ENCODE measurements at regions not wholly inside any gene's neighbourhood (a gene's known extent, or its start where the extent isn't known, plus 50 kb on each side); places are given as distances from the start of the nearest gene placed in this dataset.
"Not testable (repeated sequence)": the region's sequence is repeated elsewhere in the genome, so short reads cannot be mapped to it uniquely, and the experiment has no call there.

DNA sequence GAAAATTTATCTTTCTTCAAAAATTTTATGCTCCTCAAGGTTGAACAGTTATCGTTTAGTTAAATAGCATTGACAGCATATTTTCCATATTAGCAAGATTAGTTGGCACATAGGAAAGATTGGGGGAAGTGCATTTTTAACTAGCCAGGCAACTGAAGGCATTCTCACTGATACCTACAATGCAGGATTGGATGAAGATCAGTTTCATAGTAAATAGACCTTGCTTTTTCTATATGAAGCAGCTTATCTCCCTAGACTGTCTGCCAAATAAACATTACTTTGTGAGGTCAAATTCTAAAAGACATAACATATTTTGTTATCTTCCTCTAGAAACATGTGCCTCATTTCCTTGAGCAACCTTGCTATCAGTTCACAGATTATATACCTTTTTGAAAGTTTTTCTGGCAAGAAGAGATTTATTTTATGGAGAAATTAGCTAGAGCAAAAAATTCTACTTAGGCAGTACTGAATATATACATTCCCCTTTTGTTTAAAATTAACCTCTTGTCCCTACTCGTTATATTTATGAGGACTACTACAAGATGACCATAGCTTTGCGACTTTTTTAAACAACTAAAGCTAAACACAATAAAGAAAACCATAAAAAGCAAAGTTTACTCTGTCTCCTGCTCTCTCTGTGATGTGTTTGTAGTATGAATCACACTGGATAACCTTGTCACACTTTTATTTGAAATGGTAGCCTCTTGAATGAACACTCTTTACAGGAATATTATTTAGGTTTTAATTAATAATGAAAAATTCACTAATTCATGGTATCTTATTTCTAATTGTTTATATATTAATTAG is 654.9 kb upstream of the TBL1XR1 start:
- no peak for DNase-seq (ENCODE audit: low spot score)

DNA sequence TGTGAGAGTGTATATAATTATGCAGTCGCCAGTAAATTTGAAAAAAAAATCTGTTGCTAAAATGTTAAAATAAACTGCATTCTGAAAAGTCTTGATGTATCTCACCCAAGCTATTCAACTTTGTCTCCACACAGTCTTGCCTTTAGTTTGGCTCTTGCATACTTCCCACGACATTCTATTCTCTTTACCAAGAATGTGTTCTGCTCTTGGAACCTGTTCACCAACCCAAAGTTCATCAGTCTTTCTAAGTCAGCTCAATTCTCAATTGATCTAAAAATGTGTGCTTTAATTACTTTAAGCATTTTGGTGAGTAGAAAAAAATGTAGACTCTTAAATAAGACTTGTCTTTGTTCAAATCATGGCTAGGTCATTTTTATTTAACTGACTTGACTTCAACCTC is 657.7 kb upstream of the TBL1XR1 start:
- no peak for DNase-seq (ENCODE audit: low spot score)

DNA sequence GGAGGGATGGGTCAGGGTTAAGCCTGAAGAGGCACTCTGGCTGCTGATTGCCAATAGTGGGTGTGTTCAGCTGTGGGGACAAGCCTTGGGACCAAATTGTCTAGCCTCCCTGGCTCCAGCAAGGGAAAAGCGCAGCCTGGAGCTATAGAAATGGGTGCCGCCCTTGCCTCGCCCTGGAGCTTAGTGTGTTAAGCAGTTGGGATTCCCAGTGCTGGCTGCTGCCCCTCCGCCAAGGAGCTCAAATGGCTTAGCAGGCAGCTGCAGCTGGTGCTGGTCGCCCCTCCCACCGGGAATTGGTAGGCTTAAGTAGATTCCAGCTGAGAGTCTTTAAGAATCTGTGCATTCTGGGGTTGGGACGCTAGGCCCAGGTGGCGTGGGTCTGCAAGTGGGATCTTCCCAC is 662.9 kb upstream of the TBL1XR1 start:
- DNase-seq (ENCODE audit: low spot score) = no peak

DNA sequence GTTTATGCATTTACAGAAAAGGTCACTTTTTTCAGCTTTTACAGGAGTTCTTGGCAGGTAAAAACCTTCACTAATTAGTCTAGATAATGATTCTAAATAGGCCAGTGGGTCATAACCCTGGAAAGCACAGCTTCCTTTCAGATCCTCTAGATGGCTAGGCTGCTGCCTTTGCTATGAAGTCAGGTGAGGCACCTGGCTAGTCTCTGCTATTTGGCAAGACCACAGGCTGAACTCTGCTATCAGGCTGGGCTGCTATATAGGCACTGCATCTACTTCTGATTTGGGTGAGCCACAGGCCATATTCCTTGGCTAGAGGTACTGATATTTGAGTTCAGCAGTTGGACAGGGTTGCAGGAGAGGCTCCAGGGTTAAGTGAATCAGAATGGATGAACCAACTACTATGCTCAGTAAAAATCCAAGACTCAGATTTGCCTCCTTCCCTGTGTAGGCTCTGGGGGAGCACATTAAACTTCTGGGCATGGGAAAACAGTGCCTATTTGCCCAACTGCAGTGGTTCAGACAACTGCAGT is 665.7 kb upstream of the TBL1XR1 start:
- DNase-seq (ENCODE audit: low spot score) = no peak

DNA sequence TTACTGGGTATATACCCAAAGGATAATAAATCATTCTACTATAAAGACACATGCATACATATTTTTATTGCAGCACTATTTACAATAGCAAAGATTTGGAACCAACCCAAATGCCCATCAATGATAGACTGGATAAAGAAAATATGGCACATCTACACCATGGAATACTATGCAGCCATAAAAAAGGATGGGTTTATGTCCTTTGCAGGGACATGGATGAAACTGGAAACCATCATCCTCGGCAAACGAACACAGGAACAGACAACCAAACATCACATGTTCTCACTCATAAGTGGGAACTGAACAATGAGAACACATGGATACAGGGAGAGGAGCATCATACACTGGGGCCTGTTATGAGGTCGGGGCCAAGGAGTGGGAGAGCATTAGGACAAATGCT is 665.0 kb upstream of the KCNMB2 start:
- not testable (repeated sequence) for DNase-seq (ENCODE audit: low spot score)

DNA sequence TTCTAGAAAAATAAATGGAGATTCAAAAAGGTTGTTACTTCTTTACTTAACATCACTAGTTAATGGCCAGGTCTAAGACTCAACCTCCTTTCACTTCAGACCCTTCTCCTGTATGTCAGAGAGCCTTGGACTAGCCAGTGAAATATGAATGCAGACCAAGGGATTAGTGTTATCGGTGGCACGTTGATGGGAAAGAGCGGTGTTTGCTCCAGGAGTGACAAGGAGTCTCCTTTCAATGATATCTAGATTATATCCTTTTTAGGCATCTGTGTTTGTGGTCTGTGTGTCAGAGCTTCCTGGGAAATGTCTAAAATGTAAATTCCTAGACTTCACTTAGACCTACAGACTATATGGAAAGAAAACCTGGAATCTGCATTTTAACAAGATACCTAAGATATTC is 658.0 kb upstream of the KCNMB2 start:
- DNase-seq (ENCODE audit: low spot score) = no peak

DNA sequence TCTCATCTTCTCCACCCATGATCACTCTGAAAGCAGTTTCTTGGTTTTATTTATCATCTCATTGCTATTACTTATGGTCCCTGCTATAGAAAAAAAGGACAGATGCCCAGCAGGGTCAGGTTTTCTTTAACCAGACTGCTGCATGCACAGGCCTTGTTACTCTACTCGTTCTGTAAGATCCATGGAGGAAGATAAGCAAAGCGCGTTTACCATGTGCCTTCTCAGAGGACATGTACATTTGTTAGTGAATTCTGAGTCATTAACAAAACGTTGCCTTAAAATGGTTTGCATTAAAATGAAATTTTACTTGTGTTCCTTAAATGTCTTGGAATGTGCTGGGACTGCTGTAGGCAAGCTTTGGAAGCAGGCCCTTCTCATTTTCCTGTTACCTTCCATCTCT is 657.3 kb upstream of the KCNMB2 start:
- no peak for DNase-seq (ENCODE audit: low spot score)

DNA sequence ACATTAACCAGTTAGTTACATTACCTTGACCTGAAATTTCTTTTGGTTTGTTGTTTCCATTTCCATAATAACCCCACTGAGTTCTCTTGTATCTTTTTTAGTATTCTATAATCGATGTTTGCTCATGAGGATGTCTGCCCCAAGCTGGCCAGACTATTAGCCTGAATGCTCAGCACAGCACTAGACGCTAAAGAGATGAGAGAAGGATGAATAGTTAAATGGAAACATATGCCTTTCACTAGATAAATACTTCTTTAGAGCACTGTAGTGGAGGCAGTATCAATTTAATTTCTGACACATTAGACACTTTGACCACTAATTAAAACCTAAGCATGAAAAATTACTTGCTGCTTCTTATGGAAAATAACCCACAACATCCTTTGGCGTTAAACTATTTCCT is 654.9 kb upstream of the KCNMB2 start:
- DNase-seq (ENCODE audit: low spot score) = no peak

DNA sequence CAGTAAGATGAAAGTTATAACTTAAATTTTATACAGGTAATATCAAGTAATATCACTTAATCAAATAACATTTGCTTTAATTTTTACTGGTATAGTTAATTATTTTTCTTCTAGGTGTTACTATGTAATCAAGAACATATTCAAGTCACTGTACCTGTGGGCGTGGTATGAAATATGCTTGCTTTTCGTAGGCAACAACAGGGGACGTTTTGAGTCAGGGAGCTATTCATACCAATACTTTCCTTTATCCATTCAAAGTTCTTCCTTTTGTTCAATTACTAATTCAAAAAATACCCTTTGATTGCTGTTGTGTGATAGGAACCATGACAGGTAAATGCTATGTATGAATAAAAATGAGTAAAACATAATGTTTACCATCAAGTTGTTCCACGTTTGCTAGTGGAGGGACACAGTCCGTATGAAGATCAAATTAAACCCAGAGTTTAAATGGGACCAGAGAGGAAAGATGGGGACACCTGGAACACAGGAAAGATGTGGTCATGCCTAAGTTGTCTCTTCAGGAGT is 654.0 kb upstream of the KCNMB2 start:
- no peak for DNase-seq (ENCODE audit: low spot score)

DNA sequence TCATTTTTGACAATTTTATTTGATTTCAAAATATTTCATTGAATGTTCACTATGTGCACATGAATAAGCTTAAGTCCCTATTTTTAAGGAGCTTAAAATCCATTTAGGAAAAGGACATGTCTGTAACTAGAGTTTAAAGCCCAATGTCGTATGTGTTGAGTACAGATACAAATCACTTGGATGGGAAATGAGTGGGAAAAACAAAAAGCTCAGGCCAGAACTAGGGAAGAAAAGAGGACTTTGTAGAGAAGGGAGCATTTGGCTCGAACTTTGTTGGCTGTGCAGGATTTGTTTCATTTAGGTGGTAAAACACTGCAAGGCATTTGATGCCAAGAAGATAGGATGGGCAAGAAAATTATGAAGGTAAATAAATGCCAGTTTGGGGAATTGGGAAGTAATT is 653.1 kb upstream of the KCNMB2 start:
- no peak for DNase-seq (ENCODE audit: low spot score)

DNA sequence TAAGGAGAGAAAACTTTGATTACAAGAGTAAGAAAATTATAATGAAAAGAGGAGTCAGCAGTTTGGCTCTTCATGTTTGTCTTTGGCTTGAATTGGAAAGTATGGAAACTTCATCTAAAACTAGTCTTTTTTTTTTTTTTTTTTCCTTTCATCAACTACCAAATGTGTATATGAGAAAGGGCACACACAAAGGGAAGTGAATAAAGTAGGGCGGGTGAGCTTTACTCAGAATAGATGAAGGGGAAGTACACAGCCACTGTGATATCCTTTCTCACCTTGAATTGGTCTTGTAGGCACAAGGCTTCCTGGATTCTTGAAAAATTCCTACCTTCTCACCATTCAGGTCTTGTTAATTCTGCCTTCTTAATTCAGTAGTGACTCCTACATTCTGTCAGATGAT is 652.3 kb upstream of the KCNMB2 start:
- no peak for DNase-seq (ENCODE audit: low spot score)

DNA sequence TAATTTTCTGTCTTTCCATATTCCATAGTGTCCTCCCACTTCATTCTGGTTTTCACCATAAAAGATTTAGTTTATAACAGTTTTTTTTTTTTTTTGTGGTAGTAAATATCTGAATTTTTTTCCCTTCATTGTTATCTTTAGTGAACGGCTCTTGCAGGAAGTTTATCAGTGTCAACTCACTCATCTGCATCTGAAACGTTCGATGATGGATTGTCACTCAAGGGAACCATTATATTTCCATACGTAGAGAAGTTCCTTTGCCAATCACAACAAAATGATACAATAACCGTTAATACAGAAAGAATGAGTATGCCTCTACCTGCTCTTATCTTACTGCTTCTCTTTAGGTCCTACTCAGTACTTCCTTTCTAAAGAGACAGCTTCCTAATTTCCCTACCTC is 651.2 kb upstream of the KCNMB2 start:
- no peak for DNase-seq (ENCODE audit: low spot score)

DNA sequence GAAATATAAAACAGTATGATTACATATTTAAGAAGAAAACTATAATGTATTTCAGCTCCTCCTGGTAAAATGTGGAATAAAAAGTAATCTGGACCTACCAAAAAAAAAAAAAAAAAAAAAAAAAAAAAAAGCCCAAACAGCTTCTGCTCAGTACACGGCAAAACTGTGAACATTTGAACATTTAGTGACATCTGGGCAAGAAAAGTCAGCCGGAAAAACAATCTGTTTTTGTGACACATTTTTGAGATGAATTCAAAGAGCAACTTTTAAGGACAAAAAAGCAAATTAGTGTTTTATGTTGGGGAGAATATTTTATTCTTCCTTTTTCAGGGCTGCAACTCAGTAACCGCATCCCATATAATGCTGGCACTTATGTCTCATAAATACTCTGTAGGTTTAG is 649.7 kb upstream of the KCNMB2 start:
- DNase-seq (ENCODE audit: low spot score) = no peak

DNA sequence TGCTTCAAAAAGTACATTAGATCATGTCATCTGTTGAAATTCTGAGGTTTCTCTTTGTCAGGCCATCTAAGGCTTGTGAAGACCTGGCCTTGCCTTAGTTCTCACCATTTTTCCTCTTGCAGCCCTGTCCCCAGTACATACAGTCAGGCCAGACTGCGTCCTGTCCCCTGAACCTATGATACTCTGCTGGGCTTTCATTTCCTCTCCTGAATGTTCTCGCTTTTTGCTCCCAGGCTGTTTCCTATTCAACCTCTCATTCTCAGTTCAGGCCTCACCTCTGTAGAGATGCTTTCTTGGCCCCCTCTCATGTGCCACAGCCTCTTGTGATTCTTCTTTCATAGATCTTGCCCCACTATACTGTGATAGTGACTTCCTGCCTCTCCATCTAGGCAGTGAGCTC is 648.8 kb upstream of the KCNMB2 start:
- DNase-seq (ENCODE audit: low spot score) = no peak

DNA sequence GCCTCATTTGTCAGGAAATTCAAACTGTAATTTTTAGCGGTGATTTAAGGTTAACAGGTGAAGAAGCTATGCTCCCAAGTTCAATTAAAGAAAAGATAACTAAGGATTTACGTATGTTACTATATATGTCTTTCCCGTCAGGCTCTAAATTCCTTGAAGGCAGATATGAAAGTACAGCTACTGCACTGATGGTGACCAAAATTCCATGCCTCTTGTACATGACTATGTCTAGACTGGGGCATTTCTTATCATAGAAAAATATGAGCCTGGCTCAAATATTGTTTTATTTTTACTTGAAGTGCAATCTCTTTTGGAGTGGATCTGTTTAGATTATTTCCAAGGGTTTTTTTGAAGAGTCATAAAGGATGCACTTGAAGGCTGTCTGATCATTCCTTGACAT is 647.1 kb upstream of the KCNMB2 start:
- DNase-seq (ENCODE audit: low spot score) = no peak

DNA sequence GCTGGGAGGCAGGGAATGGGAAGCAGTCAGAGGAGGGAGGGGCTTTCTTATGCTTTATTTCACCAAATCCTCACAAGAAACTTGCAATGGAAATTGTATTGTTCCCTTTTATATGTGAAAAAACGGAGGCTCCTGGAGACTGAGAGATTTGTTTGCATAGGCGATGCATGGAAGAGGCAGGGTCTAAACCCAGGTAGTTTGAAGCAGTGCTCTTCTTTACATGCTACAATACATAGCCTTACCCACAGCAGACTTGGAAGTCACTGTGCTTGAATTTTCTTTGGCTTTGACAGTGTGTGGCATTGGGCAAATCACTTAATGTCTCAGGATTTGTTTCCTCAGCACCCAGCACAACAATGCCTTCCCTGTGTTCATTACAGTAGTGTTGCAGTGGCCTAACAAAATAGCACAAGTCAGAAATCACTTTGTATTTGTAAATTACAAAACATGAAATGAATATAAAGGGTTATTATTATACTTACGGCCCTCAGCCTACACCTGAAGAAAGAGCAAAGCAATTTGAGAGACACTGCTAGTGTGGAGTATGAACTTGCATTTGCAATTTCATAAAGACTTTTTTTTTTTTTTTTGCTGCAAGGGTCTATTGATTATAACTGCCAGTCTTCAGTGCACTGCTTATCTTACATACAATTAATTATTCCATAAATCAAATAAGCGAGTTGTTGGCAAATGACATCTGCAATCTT is 646.4 kb upstream of the KCNMB2 start:
- peak; percentile 3 for DNase-seq (ENCODE audit: low spot score)

DNA sequence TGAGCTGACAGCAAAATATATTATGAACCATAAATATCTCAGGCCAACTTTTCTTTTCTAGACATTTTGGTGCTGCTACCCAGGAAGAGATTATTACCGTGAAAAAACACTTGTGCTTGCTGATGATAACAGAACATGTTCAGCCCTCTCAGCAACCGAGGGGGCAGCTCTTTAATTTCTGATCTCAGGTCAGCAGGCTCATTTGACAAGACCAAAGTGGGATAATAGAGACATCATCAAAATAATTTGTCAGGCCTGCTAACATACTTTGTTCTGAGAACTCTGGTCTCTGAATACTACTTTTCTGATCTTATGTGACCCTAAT is 645.9 kb upstream of the KCNMB2 start:
- no peak for DNase-seq (ENCODE audit: low spot score)

DNA sequence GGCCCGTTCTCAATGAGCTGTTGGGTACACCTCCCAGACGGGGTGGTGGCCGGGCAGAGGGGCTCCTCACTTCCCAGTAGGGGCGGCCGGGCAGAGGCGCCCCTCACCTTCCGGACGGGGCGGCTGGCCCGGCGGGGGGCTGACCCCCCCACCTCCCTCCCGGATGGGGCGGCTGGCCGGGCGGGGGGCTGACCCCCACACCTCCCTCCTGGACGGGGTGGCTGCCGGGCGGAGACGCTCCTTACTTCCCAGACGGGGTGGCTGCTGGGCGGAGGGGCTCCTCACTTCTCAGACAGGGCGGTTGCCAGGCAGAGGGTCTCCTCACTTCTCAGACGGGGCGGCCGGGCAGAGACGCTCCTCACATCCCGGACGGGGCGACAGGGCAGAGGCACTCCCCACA is 644.7 kb upstream of the KCNMB2 start:
- DNase-seq (ENCODE audit: low spot score) = not testable (repeated sequence)

DNA sequence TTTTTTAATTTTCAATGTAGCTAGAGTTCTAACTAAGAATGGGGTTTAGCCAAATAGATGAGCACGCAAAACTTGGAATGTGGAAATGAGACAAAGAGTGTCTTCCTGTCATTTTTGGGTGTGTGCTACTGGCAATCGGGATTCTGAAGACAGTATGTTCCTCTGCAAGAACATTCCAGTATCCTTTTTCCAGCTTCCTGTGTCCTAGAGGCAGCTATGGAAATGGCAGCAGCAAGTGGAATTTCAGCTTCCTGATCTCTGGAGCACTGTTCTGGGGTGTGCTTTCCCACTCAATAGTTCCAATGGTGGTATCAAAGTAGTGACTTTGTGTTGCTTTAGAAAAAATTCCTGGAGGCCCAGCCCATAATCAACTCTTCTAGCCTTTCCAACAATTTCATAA is 642.9 kb upstream of the KCNMB2 start:
- no peak for DNase-seq (ENCODE audit: low spot score)

DNA sequence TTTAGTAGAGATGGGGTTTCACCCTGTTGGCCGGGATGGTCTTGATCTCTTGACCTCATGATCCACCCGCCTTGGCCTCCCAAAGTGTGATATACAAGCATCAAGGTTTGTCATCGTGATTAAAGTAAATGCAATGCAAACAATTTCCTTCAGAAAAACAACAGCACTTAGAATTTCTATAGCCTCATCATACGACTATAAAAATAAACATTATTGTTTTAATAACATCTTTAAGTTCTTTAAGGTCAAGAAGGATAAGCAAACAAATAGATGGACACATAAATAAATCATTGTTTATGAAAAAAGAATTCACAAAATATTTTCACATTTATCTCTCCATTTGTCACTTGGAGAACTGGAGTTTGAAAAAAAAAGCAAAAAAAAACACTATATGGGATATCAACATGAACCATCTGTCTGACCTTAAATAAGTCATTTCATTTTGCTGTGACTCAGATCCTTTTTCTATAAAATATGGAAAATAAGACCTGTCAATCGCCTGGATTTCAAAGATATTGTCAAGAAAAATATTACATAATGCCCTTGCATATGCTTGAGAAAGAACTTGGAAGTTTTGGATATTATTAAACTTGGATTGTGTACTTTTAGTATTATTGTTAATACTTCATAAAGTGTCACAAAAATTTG is 642.0 kb upstream of the KCNMB2 start:
- no peak for DNase-seq (ENCODE audit: low spot score)

DNA sequence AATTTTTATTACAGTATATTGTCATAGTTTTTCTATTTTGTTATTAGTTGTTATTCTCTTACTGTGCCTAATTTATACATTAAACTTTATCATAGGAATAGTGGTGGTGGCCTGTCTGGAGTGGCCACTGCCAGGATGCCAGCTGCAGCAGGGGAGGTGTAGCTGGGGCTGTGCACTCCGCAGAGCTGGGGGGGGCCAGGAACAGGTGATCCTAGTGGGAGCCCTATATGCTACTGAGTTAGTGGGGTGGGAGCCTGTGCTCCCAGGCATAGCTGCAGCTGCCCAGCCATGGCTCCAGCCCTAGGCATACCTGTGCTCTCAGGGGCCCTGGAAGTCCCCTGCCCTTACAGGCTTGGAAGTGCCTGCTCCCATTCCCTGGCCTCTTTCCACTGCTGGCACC is 638.1 kb upstream of the KCNMB2 start:
- no peak for DNase-seq (ENCODE audit: low spot score)

DNA sequence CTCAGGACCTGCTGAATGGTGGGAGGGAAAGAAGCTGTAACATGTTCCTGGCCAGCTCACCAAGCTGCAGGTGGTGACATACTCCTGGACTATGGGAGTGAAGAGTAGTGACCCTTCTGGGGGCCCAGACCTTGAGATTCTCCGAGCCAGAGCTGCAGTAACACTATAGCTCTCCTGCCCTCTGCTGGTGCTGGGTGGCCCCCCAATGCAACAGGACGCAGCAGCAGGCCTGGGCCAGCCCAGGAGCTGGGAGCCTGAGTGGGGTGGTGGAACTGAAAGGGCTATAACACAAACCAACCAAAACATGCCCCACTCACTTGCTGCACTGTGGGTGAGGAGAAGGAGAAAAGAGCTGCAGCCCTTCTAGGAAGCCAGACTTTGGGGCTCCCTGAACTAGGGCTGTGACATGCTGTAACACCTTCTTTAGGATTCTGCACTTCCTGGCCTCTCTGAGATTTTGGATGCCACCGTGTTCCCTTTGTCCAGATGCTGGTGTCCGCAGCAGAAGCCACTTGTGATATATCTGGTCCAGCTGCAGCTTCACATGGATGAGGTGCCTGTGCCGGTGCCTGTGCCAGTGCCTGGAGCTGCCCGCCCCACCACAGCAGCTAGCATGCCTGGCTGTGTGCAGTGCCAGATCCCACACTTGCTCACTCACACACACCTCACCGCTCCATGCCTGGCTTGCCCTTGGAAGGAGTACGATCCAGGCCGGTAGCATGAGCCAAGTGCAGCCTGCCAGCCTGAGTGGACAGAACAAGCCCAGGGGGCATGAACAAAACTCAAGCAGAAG is 636.8 kb upstream of the KCNMB2 start:
- DNase-seq (ENCODE audit: low spot score) = no peak

Data from pons (tissue), 1 donor.